ENCODE measurements at regions not wholly inside any gene's neighbourhood (a gene's known extent, or its start where the extent isn't known, plus 50 kb on each side); places are given as distances from the start of the nearest gene placed in this dataset.

DNA sequence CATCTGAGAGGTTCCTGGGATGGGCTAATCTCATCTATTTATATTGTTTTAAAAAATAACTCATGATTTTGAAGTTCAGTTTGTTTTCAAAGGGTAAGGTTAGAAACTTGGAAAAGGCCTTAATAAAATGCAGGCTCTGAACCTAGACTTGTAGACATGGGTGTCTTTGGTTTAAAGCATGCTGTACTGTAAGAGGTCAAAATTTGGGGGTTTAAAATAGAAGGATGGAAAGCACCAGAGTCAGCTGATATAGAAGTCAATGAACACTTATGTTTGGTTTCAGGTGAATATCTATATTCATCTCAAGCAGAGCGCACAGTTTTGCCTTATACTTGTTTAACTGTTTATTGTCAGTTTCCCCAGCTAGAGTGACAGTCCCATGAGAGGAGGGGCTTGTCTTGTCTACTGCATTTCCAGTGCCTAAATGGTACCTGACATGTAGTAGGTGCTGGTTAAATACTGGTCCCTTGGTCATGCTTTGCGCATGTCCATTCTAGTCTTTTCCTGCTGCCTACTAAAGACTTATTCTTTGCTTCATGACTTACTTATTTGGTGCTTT lies 112.3 kb upstream of the DTNBP1 start:
- Histone ChIP-seq H3K4me3 (ENCODE audit: low read depth, low read length) (no peak overlapping the region), H3K27ac (no peak overlapping the region), H3K79me2 (no peaks in the 10 kb centered on the region), H3K36me3 (ENCODE audit: control insufficient read depth, insufficient read depth, low read length) (no peaks in the 10 kb centered on the region), H3K4me2 (ENCODE audit: low read length) (no peak overlapping the region), H2AFZ (no peak overlapping the region), H3K4me1 (no peaks in the 10 kb centered on the region), H3K27me3 (ENCODE audit: control insufficient read depth, insufficient read depth, low read length) (no peaks in the 10 kb centered on the region), H3K9ac (no peak overlapping the region), H3K9me3 (ENCODE audit: control insufficient read depth, low read length) (no peaks in the 10 kb centered on the region)
- TF ChIP-seq, protein P1, sequence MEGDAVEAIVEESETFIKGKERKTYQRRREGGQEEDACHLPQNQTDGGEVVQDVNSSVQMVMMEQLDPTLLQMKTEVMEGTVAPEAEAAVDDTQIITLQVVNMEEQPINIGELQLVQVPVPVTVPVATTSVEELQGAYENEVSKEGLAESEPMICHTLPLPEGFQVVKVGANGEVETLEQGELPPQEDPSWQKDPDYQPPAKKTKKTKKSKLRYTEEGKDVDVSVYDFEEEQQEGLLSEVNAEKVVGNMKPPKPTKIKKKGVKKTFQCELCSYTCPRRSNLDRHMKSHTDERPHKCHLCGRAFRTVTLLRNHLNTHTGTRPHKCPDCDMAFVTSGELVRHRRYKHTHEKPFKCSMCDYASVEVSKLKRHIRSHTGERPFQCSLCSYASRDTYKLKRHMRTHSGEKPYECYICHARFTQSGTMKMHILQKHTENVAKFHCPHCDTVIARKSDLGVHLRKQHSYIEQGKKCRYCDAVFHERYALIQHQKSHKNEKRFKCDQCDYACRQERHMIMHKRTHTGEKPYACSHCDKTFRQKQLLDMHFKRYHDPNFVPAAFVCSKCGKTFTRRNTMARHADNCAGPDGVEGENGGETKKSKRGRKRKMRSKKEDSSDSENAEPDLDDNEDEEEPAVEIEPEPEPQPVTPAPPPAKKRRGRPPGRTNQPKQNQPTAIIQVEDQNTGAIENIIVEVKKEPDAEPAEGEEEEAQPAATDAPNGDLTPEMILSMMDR (IDR thresholded peaks at IDR 0.05) = no peak

DNA sequence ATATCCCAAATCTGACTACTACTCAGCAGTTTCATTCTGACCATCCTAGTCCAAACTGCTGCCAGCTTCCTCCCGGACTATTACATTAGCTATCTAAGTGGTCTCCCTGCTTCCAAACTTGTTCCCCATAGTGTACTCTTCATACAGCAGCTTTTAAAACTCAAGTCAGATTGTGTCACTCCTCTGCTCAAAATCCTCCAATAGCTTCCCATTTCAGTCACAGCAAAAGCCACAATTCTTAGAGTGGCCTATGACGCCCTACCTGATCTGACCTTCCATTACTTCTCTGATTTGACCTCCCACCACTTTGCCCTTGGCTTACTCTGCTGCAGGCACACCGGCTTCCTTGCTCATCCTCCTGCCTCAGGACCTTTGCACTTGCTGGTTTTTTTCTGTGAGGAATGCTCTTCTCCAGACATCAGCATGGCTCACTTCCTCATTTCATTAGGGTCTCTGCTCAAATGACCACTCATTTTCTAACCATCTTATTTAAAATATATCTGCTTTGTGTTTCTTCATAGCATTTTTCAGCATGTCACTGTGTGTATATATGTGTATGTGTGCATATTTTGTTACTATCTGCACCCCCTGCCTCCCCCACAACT lies 111.1 kb upstream of the DTNBP1 start:
- TF ChIP-seq, protein P1 (IDR thresholded peaks at IDR 0.05) = no peak
- H3K9me3 ChIP-seq (ENCODE audit: control insufficient read depth, low read length) = no peaks in the 10 kb centered on the region
- H3K9ac ChIP-seq = no peak overlapping the region
- no peak overlapping the region for H3K4me3 ChIP-seq (ENCODE audit: low read depth, low read length)
- no peak overlapping the region for H2AFZ ChIP-seq
- H3K27ac ChIP-seq = no peak overlapping the region
- H3K4me1 ChIP-seq = no peaks in the 10 kb centered on the region
- H3K4me2 ChIP-seq (ENCODE audit: low read length) = no peak overlapping the region
- H3K79me2 ChIP-seq = no peaks in the 10 kb centered on the region
- no peaks in the 10 kb centered on the region for H3K36me3 ChIP-seq (ENCODE audit: control insufficient read depth, insufficient read depth, low read length)
- H3K27me3 ChIP-seq (ENCODE audit: control insufficient read depth, insufficient read depth, low read length) = no peaks in the 10 kb centered on the region

DNA sequence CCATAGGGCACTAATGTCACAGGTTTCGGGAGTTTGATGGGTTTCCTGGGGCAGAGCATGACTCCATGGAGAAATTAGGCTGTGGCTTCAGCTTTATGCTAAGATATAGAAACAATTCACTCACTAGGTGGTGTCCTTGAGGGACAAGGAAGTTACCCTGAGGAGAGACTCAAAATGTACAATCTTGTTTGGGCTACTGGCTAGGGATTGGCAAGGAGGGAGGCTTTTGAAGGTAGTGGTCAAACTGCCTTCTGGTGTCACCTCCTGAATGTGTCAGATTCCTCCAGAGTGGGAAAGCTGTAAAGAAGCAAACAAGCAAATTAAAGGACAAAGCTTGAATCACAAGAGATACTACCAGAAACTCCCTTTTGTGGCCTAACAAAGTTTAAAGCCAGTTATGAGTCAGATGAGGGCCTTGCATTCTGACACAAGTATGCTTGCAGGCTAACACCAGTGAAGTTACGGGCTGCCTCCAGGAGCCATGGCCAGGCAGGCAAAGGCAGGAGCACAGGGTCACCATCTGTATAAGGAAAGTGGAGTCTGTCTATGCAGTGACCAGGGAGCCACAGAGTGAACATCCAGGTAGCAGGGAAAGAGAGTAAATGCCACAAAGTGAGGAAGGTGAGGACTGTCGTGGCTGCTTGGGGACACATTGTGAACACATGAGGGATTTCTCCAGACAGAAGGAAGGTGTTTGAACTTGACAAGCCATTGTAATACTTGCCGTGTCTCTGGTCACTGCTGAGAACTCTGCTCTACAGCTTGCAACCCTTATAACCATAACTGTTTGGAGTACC lies 107.7 kb upstream of the DTNBP1 start:
- Histone ChIP-seq H3K4me3 (ENCODE audit: low read depth, low read length) (no peak overlapping the region), H3K9ac (no peak overlapping the region), H3K79me2 (no peaks in the 10 kb centered on the region), H3K36me3 (ENCODE audit: control insufficient read depth, insufficient read depth, low read length) (no peaks in the 10 kb centered on the region), H3K4me2 (ENCODE audit: low read length) (no peak overlapping the region), H3K27me3 (ENCODE audit: control insufficient read depth, insufficient read depth, low read length) (no peaks in the 10 kb centered on the region), H3K4me1 (no peaks in the 10 kb centered on the region), H3K9me3 (ENCODE audit: control insufficient read depth, low read length) (no peaks in the 10 kb centered on the region), H2AFZ (no peak overlapping the region), H3K27ac (no peak overlapping the region)
- TF ChIP-seq, protein P1 (IDR thresholded peaks at IDR 0.05) = no peak

DNA sequence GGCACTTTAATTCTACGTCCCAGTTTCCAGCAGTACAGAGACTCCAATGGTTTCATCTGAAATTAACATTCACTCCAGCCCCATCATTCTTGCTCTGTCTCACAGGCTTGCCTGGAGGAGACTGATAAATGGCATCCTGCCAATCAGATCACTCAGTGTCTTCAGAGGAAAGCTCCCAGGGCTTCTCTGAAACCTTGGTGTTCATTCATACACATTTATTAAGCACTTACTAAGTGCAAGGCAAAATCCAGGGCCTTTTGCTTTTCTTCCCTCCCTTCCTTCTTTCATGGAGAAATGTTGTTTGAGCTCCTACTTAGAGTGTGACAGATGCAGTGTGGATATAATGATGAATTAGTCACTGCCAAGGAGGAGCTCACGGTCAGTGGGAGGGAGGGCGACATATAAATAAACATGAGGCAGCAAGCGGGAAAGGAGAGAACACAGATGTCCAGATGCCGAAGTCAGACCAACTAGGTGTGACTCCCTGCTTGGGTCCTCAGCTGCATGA lies 106.7 kb upstream of the DTNBP1 start:
- TF ChIP-seq, protein P1 (IDR thresholded peaks at IDR 0.05) = no peak

More for the DNA sequence above, 106.7 kb upstream of the DTNBP1 start:
- Histone ChIP-seq H3K27me3 (ENCODE audit: control insufficient read depth, insufficient read depth, low read length) (no peaks in the 10 kb centered on the region), H3K9ac (no peak overlapping the region), H2AFZ (no peak overlapping the region), H3K4me2 (ENCODE audit: low read length) (no peak overlapping the region), H3K4me1 (no peaks in the 10 kb centered on the region), H3K27ac (no peak overlapping the region), H3K9me3 (ENCODE audit: control insufficient read depth, low read length) (no peaks in the 10 kb centered on the region), H3K4me3 (ENCODE audit: low read depth, low read length) (no peak overlapping the region), H3K79me2 (no peaks in the 10 kb centered on the region), H3K36me3 (ENCODE audit: control insufficient read depth, insufficient read depth, low read length) (no peaks in the 10 kb centered on the region)

Measured in parathyroid adenoma (tissue), 2 donors.